B cell (primary cell): ENCODE measurements at regions not wholly inside any gene's neighbourhood (a gene's known extent, or its start where the extent isn't known, plus 50 kb on each side); places are given as distances from the start of the nearest gene placed in this dataset.

Experiments used
- EZH2 ChIP-seq: IDR thresholded peaks from 2 replicates; pipeline ENCODE4 v1.6.1; 2012; ENCODE audit warnings: borderline replicate concordance, low read depth, mild to moderate bottlenecking, moderate library complexity, low read length; ENCODE audit not compliant: insufficient read depth, poor library complexity, severe bottlenecking
- TF ChIP-seq, protein P1 (sequence below): fragments of 200-600 bp; IDR thresholded peaks from one replicate; pipeline ENCODE4 v1.8.0; 2022; ENCODE audit warnings: antibody characterized with exemption, mild to moderate bottlenecking

DNA sequence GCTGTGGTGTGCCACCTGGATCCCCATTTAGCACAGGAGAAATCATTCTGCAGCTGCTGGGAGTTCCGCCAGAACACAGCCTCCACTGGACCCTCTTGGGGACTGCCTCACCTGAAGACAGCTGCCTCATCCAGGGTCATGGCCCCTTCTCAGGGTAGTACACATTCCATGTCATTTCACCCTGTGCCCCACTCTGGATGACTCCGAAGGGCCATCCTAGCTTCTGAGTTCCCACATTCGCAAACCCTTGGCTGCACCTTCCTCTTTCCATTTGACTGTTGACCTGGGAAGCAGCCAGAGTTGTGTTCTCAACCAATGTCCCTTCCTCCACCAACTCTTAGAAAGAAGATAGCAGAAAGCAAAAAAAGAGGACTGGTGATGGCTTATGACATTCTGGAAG, 125.6 kb upstream of the TBX20 start:
- no peak for TF ChIP-seq EZH2
- TF ChIP-seq, protein P1, sequence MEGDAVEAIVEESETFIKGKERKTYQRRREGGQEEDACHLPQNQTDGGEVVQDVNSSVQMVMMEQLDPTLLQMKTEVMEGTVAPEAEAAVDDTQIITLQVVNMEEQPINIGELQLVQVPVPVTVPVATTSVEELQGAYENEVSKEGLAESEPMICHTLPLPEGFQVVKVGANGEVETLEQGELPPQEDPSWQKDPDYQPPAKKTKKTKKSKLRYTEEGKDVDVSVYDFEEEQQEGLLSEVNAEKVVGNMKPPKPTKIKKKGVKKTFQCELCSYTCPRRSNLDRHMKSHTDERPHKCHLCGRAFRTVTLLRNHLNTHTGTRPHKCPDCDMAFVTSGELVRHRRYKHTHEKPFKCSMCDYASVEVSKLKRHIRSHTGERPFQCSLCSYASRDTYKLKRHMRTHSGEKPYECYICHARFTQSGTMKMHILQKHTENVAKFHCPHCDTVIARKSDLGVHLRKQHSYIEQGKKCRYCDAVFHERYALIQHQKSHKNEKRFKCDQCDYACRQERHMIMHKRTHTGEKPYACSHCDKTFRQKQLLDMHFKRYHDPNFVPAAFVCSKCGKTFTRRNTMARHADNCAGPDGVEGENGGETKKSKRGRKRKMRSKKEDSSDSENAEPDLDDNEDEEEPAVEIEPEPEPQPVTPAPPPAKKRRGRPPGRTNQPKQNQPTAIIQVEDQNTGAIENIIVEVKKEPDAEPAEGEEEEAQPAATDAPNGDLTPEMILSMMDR: no peak
